HEK293T (cell line): ENCODE measurements at regions not wholly inside any gene's neighbourhood (a gene's known extent, or its start where the extent isn't known, plus 50 kb on each side); places are given as distances from the start of the nearest gene placed in this dataset.
"Not testable (repeated sequence)": the region's sequence is repeated elsewhere in the genome, so short reads cannot be mapped to it uniquely, and the experiment has no call there.

Source experiments
- CTCF ChIA-PET: fragments of 350-600 bp; formaldehyde crosslinking; extraction: SDS; loops from one replicate; lab custom pipeline; 2021; ENCODE audit warnings: antibody characterized with exemption, inconsistent platforms; lab: Yijun Ruan, JAX
- POLR2A ChIA-PET: fragments of 350-600 bp; formaldehyde crosslinking; extraction: SDS; loops from one replicate; lab custom pipeline; 2020; ENCODE audit warnings: antibody characterized with exemption, inconsistent platforms; lab: Yijun Ruan, JAX
- DNase-seq: peaks from one replicate; pipeline ENCODE4 v3.0.0; 2012; ENCODE audit warnings: mixed read lengths; ENCODE audit errors: extremely low spot score
- ARNT ChIP-seq: fragments of 450-650 bp; IDR thresholded peaks from 2 replicates; pipeline ENCODE4 v1.6.1; 2017; ENCODE audit warnings: mild to moderate bottlenecking
- BHLHE40 ChIP-seq: fragments of 450-650 bp; IDR thresholded peaks from 2 replicates; pipeline ENCODE4 v1.6.1; 2016; ENCODE audit warnings: mild to moderate bottlenecking, moderate library complexity, borderline replicate concordance
- CTBP1 ChIP-seq: fragments of 450-650 bp; IDR thresholded peaks from 2 replicates; pipeline ENCODE4 v1.6.1; 2016; ENCODE audit warnings: borderline replicate concordance
- ELF4 ChIP-seq: fragments of 450-650 bp; IDR thresholded peaks from 2 replicates; pipeline ENCODE4 v1.6.1; 2017; ENCODE audit warnings: antibody characterized with exemption
- FOXA1 ChIP-seq: fragments of 450-650 bp; IDR thresholded peaks from 2 replicates; pipeline ENCODE4 v1.6.1; 2016; ENCODE audit warnings: mild to moderate bottlenecking
- FOXK2 ChIP-seq: fragments of 450-650 bp; IDR thresholded peaks from 2 replicates; pipeline ENCODE4 v1.6.1; 2016; ENCODE audit warnings: mild to moderate bottlenecking
- FOXM1 ChIP-seq: fragments of 450-650 bp; IDR thresholded peaks from 2 replicates; pipeline ENCODE4 v1.6.1; 2017; ENCODE audit warnings: mild to moderate bottlenecking, borderline replicate concordance
- HDGF ChIP-seq: fragments of 450-650 bp; IDR thresholded peaks from 2 replicates; pipeline ENCODE4 v1.6.1; 2017; ENCODE audit warnings: antibody characterized with exemption, borderline replicate concordance
- L3MBTL2 ChIP-seq: fragments of 450-650 bp; conservative IDR thresholded peaks from 2 replicates; pipeline ENCODE4 v1.6.1; 2016; ENCODE audit warnings: mild to moderate bottlenecking
- LEF1 ChIP-seq: fragments of 450-650 bp; IDR thresholded peaks from 2 replicates; pipeline ENCODE4 v1.6.1; 2017; ENCODE audit warnings: mild to moderate bottlenecking, borderline replicate concordance
- NFRKB ChIP-seq: fragments of 450-650 bp; IDR thresholded peaks from 2 replicates; pipeline ENCODE4 v1.6.1; 2016; ENCODE audit warnings: mild to moderate bottlenecking, moderate library complexity
- PKNOX1 ChIP-seq: fragments of 450-650 bp; IDR thresholded peaks from 2 replicates; pipeline ENCODE4 v1.6.1; 2016
- SP1 ChIP-seq: fragments of 450-650 bp; IDR thresholded peaks from 2 replicates; pipeline ENCODE4 v1.6.1; 2017
- SUZ12 ChIP-seq: fragments of 450-650 bp; IDR thresholded peaks from 2 replicates; pipeline ENCODE4 v1.6.1; 2016; ENCODE audit warnings: mild to moderate bottlenecking
- TARDBP ChIP-seq: fragments of 450-650 bp; IDR thresholded peaks from 2 replicates; pipeline ENCODE4 v1.6.1; 2016
- ZNF384 ChIP-seq: fragments of 450-650 bp; IDR thresholded peaks from 2 replicates; pipeline ENCODE4 v1.6.1; 2016

- ChIA-PET POLR2A (interaction anchor here (0.6 to 2.2 kb wide), 6 partner anchors 10 to 486 kb away, joined by 3 to 11 read pairs (median 3); no protein-coding TSS in a partner anchor), CTCF (no interaction called here)
- TF ChIP-seq CTBP1: no peak
- DNase-seq: no peak
Observed at GRCh38 chrX:73944563-73944908, 92.0 kb upstream of the XIST start.

- POLR2A ChIA-PET: interaction anchor here (0.7 to 2.2 kb wide), 10 partner anchors 9 to 93 kb away, joined by 3 to 11 read pairs (median 4); partner anchors contain the start of gene XIST
- CTCF ChIA-PET: interaction anchor here (0.7 kb wide), 1 partner anchor 807 kb away, joined by 6 read pairs; no protein-coding TSS in a partner anchor
- DNase-seq: peak; percentile 93
- TF ChIP-seq NFRKB (peak; percentile 97), L3MBTL2 (peak; percentile 68), FOXK2 (peak; percentile 79), TARDBP (no peak; the same call in 1 of the 2 replicates), CTBP1 (peak; percentile 98), BHLHE40 (no peak), LEF1 (peak; percentile 92), HDGF (no peak), ELF4 (peak; percentile 32), ZNF384 (no peak), PKNOX1 (peak; percentile 59), FOXM1 (peak; percentile 98), SP1 (no peak), SUZ12 (no peak), FOXA1 (no peak), ARNT (peak; percentile 92)
Observed at GRCh38 chrX:73943693-73944562, 91.4 kb upstream of the XIST start.

- TF ChIP-seq HDGF: no peak
- no peak for TF ChIP-seq FOXK2
- TF ChIP-seq SP1: no peak
- no peak for TF ChIP-seq BHLHE40
- no peak for TF ChIP-seq ZNF384
- no peak for TF ChIP-seq NFRKB
- TF ChIP-seq PKNOX1: no peak
- TF ChIP-seq FOXA1: no peak
- no peak for TF ChIP-seq LEF1
- no peak for TF ChIP-seq CTBP1
- TF ChIP-seq L3MBTL2: no peak
- no peak for DNase-seq
- ChIA-PET CTCF (interaction anchor here (0.9 kb wide), 1 partner anchor 29 kb away, joined by 3 read pairs; no protein-coding TSS in a partner anchor), POLR2A (interaction anchor here (0.9 kb wide), 1 partner anchor 88 kb away, joined by 3 read pairs; the partner anchor contains the start of gene XIST)
Observed at GRCh38 chrX:73940893-73941470, 88.5 kb upstream of the XIST start.

- DNase-seq, CTCF ChIA-PET, POLR2A ChIA-PET: not testable (repeated sequence)
Observed at GRCh38 chrX:73937843-73938242, 85.3 kb upstream of the XIST start.

GRCh38 chrX:73932522-73932921 lies 80.0 kb upstream of the XIST start:
- DNase-seq: no peak
- no peak for TF ChIP-seq FOXM1
- no peak for TF ChIP-seq ARNT
- TF ChIP-seq SP1: no peak
- no peak for TF ChIP-seq L3MBTL2
- no peak for TF ChIP-seq PKNOX1
- no peak for TF ChIP-seq NFRKB
- TF ChIP-seq HDGF: no peak
- TF ChIP-seq CTBP1: no peak
- ChIA-PET CTCF (no interaction called here), POLR2A (no interaction called here)

- TF ChIP-seq BHLHE40: no peak
- TF ChIP-seq TARDBP: no peak
- TF ChIP-seq LEF1: no peak
- no peak for TF ChIP-seq ELF4
- no peak for TF ChIP-seq SP1
- TF ChIP-seq FOXA1: no peak
- no peak for TF ChIP-seq FOXM1
- TF ChIP-seq HDGF: no peak
- TF ChIP-seq ZNF384: no peak
- TF ChIP-seq FOXK2: no peak
- no peak for TF ChIP-seq CTBP1
- no peak for TF ChIP-seq SUZ12
- no peak for TF ChIP-seq NFRKB
- TF ChIP-seq PKNOX1: no peak
- no peak for TF ChIP-seq L3MBTL2
- no peak for TF ChIP-seq ARNT
- DNase-seq: no peak
- POLR2A ChIA-PET: interaction anchor here (1.2 kb wide), 1 partner anchor 38 kb away, joined by 4 read pairs; no protein-coding TSS in a partner anchor
- CTCF ChIA-PET: no interaction called here
Observed at GRCh38 chrX:73930300-73930699, 77.8 kb upstream of the XIST start.
